AG09319 (cell line): ENCODE measurements at regions not wholly inside any gene's neighbourhood (a gene's known extent, or its start where the extent isn't known, plus 50 kb on each side); places are given as distances from the start of the nearest gene placed in this dataset.

Source experiments
- DNase-seq: peaks from one replicate; pipeline ENCODE4 v3.0.0-alpha.2; 2010; ENCODE audit warnings: low read depth; ENCODE audit errors: extremely low read depth
- CTCF ChIP-seq: IDR thresholded peaks from 2 replicates; pipeline ENCODE4 v1.5.1; 2011; ENCODE audit warnings: low read depth, mild to moderate bottlenecking, inconsistent platforms, low read length, moderate library complexity

GRCh38 chr3:180492047-180492446 is 109.9 kb upstream of the TTC14 start:
- TF ChIP-seq CTCF, result no peak
- DNase-seq, result no peak

GRCh38 chr3:180496995-180497394 is 105.0 kb upstream of the TTC14 start:
- TF ChIP-seq CTCF, result no peak
- DNase-seq, result no peak

- no peak for DNase-seq
- TF ChIP-seq CTCF, result no peak
Observed at GRCh38 chr3:180516368-180516767, 85.6 kb upstream of the TTC14 start.

- no peak for DNase-seq
- no peak for TF ChIP-seq CTCF
Observed at GRCh38 chr3:180523040-180523439, 78.9 kb upstream of the TTC14 start.

GRCh38 chr3:180528843-180529242 is 73.1 kb upstream of the TTC14 start:
- no peak for TF ChIP-seq CTCF
- DNase-seq, result no peak

GRCh38 chr3:180529778-180530177 is 72.2 kb upstream of the TTC14 start:
- no peak for DNase-seq
- TF ChIP-seq CTCF, result no peak

- DNase-seq, result no peak
Observed at GRCh38 chr3:180530276-180530675, 71.7 kb upstream of the TTC14 start.

More at GRCh38 chr3:180530276-180530675, 71.7 kb upstream of the TTC14 start:
- no peak for TF ChIP-seq CTCF
